ENCODE measurements at regions not wholly inside any gene's neighbourhood (a gene's known extent, or its start where the extent isn't known, plus 50 kb on each side); places are given as distances from the start of the nearest gene placed in this dataset.
"Not testable (repeated sequence)": the region's sequence is repeated elsewhere in the genome, so short reads cannot be mapped to it uniquely, and the experiment has no call there.

DNA sequence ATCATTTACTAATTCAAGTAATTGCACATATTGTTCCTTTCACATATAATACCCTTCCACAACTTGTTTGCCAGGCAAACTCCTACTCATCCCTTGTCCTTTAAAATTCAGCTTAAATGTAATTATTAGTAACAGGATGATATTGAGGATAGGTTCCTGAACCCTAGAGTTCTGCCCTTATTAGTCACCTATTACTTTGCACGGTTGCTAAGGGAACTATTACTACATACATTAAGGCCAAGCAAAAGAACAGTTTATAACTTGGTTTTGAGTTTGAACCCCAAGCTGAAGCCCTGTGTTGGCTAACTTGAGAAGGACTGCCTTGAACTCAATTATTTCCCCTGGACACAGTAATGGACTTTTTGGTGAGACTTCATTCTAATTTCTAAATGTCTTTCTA lies 529.7 kb downstream of the IGSF11 start:
- DNase-seq, result no peak

DNA sequence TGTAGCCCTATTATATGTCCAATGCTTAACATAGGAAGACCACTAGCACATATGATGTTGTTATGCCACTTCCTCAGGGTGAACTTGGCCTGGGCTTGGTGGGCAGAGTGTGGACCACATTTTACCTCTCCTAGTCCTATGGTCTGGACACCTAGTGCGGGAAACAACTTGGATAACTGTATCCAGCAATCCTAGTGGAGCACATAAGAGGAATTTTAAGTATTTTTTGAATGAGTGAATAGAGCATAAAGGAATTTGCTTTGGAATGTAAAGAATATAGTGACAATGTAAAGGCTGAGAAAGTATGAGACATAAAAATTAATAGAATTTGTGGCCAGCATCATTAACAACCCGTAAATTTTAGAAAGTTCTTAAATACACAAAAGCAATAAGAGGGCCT lies 528.9 kb downstream of the IGSF11 start:
- DNase-seq, result no peak

DNA sequence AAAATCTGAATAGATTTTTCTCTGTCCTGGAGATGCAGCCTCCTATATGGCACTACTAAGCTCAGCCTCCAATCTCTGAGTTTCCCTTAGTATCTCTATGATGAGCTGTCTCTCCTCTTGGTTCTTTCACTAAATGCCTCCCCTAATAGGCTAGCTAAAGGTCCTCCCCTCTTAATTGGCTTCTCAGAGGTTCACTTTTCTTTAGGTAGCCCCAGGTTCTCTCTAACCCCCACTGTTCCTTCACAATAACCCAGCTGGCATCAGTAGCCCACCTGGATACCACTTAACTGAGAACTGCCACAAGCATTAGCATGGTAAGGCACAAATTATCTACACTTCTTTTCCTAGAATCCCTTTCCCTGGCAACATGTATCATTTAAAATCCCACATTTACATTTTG lies 523.2 kb downstream of the IGSF11 start:
- DNase-seq, result no peak

DNA sequence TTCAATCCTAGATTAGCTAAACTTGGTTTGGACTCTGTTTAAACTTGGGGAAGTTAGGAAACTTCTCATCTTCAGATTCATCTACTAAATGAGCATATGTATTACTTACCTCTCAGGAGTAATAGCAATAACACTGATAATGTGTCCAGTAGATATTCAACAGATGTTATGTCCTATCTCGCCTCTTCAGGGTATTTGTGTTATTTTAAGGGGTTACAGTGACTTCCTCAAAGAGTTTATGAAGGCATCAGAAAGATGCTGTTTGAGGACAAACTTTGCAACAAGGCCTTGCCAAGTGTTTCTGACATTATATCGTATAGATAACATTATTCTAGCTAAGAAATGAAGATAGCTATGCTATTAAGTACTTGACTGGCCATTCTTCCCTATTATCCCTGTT lies 522.3 kb downstream of the IGSF11 start:
- DNase-seq, result no peak

DNA sequence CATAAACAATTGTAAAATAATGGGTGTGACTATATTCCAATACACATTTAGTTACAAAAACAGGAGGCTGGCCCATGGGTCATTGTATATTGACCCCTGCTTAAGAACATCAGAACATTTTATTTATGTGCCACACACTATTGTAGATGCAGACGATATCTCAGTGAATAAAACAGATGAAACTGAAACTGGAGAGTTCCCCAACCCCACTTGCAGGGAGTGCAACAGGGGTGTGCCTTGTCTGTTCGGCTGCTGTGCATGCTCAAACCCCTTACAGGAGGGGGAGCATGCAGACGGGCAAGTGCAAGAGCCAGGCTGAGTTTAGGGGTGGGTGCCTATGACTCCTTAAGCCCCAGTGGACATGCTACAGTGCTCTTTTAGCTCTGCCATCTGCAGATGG lies 509.6 kb downstream of the IGSF11 start:
- no peak for DNase-seq

DNA sequence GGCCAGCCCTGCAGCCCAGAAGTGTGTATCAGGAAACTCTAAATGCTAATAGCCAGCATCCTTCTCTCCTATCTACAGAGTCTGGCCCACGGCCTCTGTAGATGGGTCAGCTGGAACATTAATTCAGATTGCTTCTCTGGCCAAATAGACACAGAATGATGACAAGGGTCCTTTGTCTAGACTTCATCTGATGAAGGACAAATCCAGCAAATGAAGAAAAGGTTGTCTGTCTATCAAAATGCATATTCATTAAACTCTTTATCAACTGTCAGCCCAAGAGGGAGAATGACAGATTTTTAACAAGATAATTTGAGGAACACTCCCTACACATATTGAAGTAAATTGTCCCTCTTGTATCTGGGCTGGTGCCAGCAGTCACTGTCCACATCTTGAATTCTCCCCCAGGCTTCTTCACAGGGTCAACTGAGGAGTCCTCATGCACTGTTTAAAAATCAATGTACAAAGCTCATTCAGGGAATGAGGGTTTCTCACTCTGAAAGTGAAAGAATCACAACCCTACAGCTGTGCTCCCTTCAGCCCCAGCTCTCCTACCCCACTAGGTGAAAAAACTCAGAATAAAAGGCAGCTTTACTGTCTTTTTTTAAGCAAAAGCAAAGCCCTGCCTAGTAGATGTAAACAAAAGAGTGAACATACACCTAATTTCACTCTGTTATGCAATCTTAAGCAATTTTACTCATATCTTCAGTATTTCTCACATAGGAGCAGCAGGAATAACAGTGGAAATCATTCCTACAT lies 507.7 kb downstream of the IGSF11 start:
- no peak for DNase-seq

DNA sequence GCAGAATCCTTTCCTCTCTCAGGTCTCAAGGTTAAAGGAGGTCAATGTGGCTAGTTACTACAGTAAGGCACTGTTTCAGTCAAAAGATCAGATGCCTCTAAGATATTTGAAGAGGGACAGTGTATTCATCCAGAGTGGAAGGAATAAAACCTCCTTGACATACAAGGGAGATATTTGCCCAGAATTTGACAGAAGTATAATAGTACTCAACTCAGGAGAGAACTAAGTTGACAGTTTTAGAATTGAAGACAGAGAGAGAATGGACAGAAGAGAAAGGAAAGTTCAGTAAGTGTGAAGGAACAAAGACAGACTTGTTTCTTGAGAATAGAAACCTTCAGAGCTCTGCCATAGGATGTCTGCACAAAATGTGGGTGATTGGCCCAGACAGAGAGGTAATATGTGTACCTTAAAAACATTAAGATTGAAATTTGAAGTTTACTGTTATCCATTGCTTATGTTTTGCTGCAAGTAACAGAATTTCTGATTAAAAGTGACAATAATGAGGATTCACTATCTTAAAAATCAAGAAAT lies 507.1 kb downstream of the IGSF11 start:
- DNase-seq, result no peak

DNA sequence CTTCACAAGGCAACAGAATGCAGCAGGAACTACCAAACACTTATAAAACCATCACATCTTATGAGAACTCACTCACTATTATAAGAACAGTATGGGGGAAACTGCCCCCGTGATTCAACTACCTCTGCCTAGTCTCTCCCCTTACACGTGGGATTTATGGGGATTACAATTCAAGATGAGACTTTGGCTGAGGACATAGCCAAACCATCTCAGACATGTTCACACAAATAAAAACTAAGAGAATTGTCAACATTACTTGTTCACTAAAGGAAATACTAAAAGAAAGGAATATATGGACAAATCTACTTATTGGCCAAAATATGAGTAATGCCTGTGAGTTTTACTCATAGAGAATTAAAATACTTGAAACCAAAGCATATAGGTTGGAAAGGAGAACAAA lies 505.1 kb downstream of the IGSF11 start:
- no peak for DNase-seq

DNA sequence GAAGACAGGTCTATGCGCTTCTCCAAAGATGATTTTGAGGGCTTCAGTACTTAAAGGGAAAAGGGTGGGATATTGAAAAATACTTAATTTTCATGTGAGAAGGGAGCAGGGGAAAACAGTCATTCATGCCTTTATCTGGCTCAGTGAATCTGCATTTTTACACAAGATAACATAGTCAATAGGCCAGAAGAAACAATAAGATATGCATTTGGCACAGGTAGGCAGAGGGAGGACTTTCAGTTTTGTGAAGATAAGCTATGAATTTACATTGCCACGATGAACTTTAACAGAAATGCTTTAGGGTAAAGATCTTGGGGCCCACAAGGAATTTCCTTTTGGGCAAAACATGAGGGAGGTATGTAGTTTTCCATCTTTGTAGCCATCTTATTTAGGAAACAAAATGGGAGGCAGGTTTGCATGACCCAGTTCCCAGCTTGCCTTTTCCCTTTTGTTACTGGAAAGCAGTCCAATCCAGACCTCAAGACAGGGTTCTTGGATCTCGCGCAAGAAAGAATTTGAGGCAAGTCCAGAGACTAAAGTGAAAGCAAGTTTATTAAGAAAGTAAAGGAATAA lies 504.2 kb downstream of the IGSF11 start:
- DNase-seq, result no peak

DNA sequence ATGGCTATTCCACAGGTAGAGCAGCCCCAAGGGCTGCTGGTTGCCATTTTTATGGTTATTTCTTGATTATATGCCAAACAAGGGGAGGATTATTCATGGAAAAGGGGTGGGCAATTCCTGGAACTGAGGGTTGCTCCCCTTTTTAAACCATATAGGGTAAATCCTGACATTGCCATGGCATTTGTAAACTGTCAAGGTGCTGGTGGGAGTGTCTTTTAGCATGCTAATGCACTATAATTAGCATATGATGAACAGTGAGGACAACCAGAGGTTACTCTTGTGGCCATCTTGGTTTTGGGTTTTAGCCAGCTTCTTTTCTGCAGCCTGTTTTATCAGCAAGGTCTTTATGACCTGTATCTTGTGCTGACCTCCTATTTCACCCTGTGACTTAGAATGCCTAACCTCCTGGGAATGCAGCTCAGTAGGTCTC lies 503.7 kb downstream of the IGSF11 start:
- not testable (repeated sequence) for DNase-seq

DNA sequence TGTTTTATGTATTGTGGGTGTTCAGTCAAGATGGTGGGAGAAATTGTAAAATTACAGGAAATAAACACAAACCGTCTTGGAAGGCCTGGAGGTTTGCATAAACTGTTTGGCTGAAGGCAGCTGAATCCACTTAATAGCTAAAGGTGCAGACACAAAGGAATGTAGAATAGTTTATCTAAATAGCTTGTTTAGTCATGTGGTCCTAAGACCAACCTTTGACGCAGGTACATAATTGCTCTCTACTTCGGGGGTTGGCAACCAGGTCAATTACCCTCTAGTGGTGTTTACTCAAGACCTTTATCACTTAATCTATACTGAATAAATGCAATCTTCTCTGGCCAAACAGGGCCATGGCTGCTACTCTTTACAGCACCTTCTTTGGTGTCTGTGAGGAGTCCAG lies 502.8 kb downstream of the IGSF11 start:
- no peak for DNase-seq

DNA sequence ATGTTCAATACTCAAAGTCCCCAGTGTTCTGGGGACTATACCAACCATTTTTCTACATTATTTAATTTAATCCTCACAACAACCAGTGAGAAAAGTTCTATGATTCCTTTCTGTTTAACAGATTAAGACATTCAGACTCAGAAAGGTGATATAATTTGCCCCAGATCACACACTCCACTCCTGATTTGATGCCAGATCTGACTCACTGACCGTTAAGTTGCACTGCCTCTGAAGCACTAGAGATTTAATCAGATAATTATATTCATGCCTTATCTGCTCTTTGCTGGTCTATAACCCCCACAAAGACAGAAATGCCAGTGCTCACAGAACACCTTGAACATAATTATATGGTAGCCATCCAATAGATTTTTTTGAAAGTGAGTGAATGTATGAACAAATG lies 501.0 kb downstream of the IGSF11 start:
- no peak for DNase-seq

DNA sequence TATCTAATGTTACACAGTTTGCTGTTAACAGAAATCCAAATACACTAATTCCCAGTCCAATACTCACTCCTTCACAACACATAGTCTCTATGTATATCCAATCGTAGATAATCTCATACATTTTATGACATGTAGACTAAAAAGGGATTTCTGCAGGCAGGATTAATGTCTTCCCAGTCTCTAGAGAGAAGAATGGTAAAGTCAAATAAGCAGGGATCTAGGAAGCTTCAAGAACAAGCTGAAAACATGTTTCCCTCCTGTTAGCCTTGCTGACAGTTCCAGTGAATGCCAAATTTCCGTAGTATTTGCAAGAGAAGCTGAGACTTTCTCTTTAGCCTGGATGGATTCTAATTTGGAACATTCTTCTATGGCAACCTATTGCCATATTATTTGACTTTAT lies 500.1 kb downstream of the IGSF11 start:
- DNase-seq, result no peak

DNA sequence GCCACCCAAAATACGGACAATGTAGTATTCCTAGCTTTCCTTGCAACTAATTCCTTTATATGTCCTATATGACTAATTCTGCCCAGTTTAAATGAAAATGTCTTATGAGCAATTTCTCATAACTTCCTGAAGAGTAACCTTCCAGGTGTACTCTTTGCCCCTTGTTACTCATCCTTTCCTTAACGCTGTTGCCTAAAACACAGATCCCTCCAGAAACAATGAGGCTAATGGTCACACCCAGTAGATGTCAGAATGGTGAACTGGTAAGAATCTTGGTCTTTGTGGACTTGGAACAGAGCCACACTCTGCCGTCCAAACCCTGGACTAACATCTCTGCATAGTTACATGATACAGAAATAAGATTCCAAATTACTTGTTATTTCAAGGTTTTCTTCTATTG lies 497.9 kb downstream of the IGSF11 start:
- no peak for DNase-seq

DNA sequence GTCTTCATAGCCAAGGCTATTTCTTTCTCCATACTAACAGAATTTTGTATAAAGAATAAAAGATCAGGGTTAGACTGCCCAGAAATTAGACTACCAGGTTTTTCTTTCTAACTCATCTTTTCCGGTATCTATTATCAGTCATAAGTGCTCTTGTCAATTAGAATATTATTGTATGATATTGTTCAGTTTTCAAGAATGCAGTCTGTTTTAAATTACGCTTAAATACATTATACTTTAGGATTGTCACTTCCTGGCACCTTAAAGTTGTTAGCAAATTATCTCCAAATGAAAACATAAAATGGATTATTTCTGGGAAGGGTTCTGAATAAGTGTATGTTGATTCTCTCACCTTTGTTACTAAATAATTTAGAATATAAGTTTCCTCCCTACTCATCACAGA lies 497.2 kb downstream of the IGSF11 start:
- DNase-seq, result no peak

DNA sequence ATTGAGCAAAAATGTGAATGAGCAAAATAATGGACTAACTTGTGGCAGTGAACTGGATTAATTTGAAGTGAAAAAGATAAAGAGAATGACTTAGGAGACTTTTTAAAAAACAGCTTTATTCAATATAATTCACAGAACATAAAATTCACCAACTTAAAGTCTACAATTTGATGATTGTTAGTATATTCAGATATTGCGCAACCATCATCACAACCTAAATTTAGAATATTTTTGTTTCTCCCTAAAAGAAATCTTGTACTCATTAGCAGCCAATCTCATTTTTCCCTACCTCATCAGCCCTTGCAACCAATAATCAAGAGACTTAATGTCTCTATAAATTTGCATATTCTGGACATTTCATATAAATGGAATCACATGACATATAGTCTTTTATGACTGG lies 496.5 kb downstream of the IGSF11 start:
- DNase-seq, result no peak

DNA sequence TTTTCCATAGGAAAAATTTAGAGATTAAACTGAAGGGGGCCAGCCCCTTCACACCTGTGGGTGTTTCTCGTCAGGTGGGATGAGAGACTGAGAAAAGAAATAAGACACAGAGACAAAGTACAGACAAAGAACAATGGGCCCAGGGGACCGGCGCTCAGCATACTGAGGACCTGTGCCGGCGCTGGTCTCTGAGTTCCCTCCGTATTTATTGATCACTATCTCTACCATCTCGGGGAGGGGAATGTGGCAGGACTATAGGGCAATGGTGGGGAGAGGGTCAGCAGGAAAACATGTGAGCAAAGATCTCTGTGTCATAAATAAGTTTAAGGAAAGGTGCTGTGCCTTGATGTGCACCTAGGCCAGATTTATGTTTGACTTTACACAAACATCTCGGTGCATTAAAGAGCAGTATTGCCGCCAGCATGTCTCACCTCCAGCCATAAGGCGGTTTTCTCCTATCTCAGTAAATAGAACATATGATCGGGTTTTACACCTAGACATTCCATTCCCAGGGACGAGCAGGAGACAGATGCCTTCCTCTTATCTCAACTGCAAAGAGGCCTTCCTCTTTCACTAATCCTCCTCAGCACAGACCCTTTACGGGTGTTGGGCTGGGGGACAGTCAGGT lies 494.7 kb downstream of the IGSF11 start:
- not testable (repeated sequence) for DNase-seq

DNA sequence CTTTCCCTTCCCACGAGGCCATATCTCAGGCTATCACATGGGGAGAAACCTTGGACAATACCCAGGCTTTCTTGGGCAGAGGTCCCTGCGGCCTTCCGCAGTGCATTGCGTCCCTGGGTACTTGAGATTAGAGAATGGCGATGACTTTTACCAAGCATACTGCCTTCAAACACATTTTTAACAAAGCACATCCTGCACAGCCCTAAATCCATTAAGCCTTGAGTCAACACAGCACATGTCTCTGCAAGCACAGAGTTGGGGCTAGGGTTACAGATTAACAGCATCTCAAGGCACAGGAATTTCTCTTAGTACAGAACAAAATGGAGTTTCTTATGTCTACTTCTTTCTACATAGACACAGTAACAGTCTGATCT lies 494.2 kb downstream of the IGSF11 start:
- not testable (repeated sequence) for DNase-seq

DNA sequence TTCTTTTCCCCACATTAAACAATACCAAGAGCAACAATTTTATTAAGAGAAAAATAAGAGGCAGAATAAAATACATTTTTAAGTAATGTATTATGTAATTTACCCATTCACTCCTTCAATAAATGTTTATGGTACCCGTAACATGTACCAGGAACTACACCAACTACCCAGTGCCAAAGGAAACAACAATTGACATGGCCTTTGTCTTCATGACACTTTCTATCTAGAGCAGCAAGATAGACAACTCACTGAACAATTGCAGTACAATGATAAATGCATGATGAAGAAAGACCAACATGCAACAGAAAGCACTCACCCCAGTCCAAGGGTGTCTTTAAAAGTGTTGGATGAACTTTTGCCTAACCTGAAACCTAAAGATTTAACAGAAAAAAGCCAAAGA lies 493.8 kb downstream of the IGSF11 start:
- no peak for DNase-seq

DNA sequence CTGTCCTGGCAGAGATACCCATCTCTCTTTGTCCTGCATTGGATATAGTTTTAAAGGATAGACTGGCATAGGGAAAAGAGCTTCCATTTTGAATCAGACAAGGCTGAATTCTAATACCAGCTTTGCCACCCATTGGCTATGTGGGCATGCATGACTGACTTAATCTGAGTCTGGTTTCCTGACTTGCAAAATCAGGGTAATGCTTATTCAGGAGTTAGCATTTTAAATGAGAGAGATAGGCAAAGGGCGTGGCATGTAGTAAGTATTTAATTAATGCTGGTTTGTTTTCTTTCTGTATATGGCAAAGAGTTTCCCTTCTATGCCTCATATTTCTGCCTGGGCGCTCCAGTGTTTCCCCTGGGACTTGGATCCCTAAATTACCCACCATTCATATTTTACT lies 492.9 kb downstream of the IGSF11 start:
- no peak for DNase-seq

DNA sequence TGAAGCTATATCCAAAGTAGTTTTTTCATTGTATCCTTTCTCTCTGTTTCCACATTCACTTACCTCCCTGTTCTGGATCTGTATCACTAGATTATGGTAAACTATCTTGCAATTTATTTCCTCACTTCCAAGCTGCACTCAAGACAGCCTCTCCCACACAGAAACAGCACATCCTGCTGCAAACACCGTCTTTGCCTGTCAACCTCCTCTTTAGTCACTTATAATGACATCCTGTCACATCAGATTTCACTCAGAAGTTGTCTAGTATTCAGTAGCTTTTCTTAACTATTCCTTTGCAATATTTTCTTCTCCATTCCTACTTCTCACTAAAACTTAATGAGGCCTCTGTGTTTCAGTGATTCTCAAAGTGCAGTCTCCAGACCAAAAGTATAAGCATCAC lies 490.8 kb downstream of the IGSF11 start:
- no peak for DNase-seq

DNA sequence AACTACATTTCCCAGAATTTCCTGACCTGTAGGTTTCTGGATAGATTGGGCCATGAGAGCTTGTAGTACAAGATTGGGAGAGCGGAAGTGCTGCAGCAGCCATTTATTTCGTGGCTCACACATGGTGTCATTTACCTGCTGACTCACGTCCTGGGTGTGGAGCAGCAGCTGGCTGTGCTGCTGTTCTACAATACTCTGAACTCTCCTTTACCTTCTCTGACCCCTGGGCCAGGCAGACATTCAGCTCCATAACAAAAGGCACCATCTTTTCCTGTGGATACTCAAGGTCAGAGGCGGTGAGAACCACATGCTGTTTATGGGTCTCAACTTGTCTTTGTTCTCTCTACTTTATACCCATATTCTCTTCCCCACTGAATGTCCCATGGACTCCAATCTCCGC lies 490.2 kb downstream of the IGSF11 start:
- DNase-seq, result peak; percentile 33

DNA sequence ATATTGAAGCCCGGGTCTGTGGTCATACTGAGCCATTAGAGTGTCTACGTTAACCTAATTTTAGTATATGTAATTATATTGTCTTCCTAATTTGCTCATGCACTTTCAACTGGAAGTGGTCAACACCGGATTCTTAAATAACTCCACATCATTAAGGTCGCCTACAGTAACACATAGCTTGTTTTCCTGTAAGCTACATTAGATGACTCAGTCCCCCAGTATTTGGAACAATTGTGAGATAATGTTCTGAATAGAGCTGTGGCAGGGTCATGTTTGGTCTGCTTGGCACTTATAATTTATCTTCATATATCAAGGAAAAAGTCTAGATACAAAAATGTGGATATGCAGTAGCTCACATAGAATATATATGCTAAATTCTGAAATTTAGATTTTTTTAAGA lies 486.2 kb downstream of the IGSF11 start:
- DNase-seq, result no peak

DNA sequence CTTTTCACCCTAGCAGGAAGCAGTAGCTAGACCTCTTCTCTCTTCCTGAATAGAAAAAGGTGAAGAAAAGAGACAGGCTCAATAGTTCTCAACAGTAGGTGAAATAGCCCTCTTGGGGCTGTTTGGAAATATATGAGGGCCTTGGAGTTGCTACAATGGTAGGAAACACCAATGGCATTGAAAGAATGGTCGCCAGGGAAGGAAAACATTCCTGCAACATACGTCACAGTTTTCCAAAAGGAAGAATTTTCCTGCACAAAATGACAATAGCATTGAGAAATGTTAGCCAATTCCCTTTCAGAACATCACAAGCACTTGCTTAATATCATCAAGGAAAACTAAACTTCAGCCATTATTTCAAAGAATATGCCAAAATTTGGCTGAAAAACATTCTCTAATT lies 484.5 kb downstream of the IGSF11 start:
- no peak for DNase-seq
